DND-41 (cell line): ENCODE measurements at regions not wholly inside any gene's neighbourhood (a gene's known extent, or its start where the extent isn't known, plus 50 kb on each side); places are given as distances from the start of the nearest gene placed in this dataset.

Source experiments
- EZH2 ChIP-seq: IDR thresholded peaks from 3 replicates; pipeline ENCODE4 v1.6.1; 2012; ENCODE audit warnings: borderline replicate concordance, low read depth, mild to moderate bottlenecking, moderate library complexity, low read length, inconsistent platforms; ENCODE audit not compliant: severe bottlenecking
- TF ChIP-seq, protein P1 (sequence below): IDR thresholded peaks from 2 replicates; pipeline ENCODE4 v1.5.1; 2012; ENCODE audit warnings: borderline replicate concordance, low read length, moderate library complexity, mild to moderate bottlenecking; ENCODE audit not compliant: poor library complexity, severe bottlenecking; ENCODE audit errors: extremely low read depth

- TF ChIP-seq, protein P1, sequence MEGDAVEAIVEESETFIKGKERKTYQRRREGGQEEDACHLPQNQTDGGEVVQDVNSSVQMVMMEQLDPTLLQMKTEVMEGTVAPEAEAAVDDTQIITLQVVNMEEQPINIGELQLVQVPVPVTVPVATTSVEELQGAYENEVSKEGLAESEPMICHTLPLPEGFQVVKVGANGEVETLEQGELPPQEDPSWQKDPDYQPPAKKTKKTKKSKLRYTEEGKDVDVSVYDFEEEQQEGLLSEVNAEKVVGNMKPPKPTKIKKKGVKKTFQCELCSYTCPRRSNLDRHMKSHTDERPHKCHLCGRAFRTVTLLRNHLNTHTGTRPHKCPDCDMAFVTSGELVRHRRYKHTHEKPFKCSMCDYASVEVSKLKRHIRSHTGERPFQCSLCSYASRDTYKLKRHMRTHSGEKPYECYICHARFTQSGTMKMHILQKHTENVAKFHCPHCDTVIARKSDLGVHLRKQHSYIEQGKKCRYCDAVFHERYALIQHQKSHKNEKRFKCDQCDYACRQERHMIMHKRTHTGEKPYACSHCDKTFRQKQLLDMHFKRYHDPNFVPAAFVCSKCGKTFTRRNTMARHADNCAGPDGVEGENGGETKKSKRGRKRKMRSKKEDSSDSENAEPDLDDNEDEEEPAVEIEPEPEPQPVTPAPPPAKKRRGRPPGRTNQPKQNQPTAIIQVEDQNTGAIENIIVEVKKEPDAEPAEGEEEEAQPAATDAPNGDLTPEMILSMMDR: no peak
- no peak for TF ChIP-seq EZH2
Measured at GRCh38 chr9:95581900-95582299, 65.1 kb upstream of the PTCH1 start.
